NCI-H128 (cell line): ENCODE measurements at regions not wholly inside any gene's neighbourhood (a gene's known extent, or its start where the extent isn't known, plus 50 kb on each side); places are given as distances from the start of the nearest gene placed in this dataset.
"Not testable (repeated sequence)": the region's sequence is repeated elsewhere in the genome, so short reads cannot be mapped to it uniquely, and the experiment has no call there.

Experiments used
- DNase-seq: peaks from one replicate; lab custom pipeline; 2025; ENCODE audit not compliant: unreplicated experiment; lab: John Stamatoyannopoulos, UW

- DNase-seq: not testable (repeated sequence)
These were observed 125.8 kb downstream of the PRL start for GRCh38 chr6:22171006-22171405.

DNA sequence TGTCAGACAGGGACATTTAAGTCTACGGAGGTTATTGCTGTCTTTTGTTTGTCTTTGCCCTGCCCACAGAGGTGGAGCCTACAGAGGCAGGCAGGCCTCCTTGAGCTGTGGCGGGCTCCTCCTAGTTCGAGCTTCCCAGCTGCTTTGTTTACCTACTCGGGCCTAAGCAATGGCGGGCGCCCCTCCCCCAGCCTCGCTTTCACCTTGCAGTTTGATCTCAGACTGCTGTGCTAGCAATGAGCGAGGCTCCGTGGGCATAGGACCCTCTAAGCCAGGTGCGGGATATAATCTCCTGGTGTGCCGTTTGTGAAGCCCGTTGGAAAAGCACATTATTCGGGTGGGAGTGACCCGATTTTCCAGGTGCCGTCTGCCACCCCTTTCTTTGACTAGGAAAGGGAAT lies 125.0 kb downstream of the PRL start:
- not testable (repeated sequence) for DNase-seq

GRCh38 chr6:22173311-22173710 lies 123.5 kb downstream of the PRL start:
- DNase-seq: no peak

GRCh38 chr6:22180250-22180649 lies 116.6 kb downstream of the PRL start:
- DNase-seq: not testable (repeated sequence)

DNA sequence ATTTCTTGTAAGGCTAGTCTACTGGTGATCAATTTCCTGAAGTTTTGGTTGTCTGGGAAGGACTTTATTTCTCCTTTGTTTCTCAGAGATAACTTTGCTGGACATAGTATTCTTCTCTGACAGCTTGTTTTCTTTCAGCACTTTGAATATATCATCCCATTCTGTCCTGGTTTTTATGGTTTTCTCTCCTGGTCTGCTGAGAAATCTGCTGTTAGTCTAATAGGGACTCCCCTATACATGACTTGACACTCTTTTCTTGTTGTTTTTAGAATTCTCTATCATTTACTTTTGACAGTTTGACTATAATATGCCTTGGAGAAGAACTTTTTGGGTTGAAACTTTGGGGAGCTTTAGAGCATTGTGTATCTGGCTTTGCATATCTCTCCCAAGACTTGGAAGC lies 112.5 kb downstream of the PRL start:
- no peak for DNase-seq

DNA sequence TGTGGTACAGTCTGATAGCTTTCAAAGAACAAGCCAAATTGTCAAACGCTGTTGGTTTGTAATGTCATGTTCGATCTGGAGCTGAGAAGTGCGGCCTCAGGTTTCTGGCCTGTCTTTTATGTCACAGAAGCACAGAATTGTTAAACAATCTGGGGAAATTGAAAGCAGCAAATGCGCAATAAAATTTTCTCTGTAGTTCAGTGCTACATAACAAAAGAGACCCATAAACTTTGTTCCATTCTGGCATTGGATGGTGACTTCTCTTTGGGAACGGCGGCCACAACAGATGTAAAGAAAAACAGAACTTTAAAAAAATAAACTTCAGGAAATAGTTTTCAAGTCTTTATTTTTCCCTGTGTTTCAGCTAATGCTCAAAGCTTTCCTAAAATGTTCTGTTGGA lies 106.9 kb downstream of the PRL start:
- DNase-seq: no peak

GRCh38 chr6:22194188-22194921 lies 102.5 kb downstream of the PRL start:
- DNase-seq: no peak

GRCh38 chr6:22199771-22200170 lies 97.1 kb downstream of the PRL start:
- DNase-seq: no peak

GRCh38 chr6:22204153-22204552 lies 92.7 kb downstream of the PRL start:
- no peak for DNase-seq

DNA sequence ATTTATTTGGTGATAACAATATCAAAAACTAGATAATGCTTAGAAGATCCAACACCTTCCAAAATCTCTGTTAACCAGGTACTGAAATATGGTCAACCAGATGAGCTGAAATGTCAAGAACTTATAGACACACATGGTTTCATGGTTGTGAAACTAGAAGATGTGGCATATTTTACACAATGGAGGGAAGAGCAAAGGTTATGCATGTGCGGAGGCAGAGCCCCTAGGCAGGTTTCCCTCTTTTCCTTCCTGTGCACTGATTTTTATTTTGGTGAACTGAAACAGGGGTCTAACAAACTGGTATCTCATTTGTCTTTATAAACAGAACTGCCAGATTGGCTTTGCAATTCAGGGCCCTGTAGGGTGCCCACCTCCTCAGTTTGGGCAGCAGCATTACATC lies 91.6 kb downstream of the PRL start:
- DNase-seq: no peak

- no peak for DNase-seq
These were observed 90.7 kb downstream of the PRL start for GRCh38 chr6:22206106-22206505.

DNA sequence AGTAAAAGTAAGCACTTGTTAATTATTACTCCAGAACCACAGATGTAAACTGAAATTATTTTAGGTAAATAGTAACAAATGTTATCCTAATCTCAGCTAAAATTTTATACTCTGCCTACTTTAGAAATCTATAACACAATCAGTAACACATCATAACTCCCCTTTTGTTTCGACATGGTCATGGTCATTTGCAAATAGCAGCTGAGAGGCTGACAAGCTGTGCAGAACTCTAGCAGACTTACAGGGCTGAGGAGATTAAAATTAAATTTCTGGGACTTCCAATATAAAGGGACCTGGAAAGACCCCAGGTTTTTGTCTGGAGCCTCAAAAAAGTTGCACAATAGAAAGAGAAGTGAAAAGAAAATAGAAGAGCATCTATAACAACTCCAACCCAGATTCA lies 88.8 kb downstream of the PRL start:
- no peak for DNase-seq

DNA sequence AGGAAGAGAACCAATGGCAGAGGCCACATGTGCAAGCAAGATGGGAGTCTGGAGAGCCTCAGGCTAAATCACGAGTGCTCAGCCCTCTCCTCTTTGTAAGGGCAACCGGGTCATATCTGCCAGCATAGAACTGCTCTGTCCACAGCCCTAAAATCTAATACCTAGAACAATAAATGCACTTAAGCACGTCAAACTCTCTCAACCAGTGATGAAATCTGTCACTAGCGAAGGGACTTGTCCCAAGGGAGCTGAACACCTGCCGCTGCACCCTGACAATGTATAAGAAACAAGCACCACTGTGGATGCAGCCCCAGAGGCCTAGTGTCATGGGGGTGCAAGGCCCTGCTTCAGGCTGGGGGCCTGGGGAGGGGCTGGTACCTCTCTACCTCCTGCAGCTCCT lies 82.5 kb downstream of the PRL start:
- no peak for DNase-seq

- not testable (repeated sequence) for DNase-seq
These were observed 81.4 kb downstream of the PRL start for GRCh38 chr6:22215474-22215873.

DNA sequence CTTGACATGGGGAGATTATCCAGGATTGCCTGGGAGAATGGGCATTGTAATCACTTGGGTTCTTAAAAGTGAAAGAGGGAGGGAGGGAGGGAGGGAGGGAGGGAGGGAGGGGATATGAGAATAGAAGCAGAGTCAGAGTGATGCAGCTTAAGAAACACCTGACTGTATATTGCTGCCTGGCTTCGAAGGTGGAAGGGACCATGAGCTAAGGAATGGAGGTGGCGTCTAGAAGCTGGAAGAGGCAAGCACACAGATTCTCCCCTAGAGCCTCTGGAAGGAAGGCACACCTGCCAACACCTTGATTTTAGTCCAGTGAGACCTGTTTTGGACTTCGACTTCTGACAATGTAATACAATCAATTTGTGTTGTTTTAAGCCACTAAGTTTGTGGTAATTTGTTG lies 78.4 kb downstream of the PRL start:
- no peak for DNase-seq

- DNase-seq: no peak
These were observed 76.9 kb downstream of the PRL start for GRCh38 chr6:22219925-22220324.

- DNase-seq: no peak
These were observed 75.6 kb downstream of the PRL start for GRCh38 chr6:22221211-22221610.

DNA sequence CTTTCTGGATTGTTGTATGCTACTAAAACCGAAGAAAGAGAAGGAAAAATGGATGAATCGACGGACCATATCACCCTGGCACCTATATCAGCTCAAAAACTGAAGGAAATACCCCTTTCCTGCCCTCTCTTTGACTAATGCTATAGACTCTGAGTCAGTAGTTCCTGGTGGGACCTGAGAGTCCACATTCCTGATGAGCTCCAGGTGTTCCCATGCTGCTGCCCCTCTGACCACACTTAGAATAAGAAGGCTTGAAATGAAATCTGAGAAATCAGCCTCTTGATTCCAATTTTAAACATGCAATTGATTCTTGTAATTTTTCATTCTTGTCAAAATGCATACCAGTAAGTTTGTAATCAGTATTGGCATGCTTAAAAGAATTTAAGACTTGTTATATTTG lies 75.2 kb downstream of the PRL start:
- DNase-seq: no peak

GRCh38 chr6:22222469-22222868 lies 74.4 kb downstream of the PRL start:
- DNase-seq: no peak

DNA sequence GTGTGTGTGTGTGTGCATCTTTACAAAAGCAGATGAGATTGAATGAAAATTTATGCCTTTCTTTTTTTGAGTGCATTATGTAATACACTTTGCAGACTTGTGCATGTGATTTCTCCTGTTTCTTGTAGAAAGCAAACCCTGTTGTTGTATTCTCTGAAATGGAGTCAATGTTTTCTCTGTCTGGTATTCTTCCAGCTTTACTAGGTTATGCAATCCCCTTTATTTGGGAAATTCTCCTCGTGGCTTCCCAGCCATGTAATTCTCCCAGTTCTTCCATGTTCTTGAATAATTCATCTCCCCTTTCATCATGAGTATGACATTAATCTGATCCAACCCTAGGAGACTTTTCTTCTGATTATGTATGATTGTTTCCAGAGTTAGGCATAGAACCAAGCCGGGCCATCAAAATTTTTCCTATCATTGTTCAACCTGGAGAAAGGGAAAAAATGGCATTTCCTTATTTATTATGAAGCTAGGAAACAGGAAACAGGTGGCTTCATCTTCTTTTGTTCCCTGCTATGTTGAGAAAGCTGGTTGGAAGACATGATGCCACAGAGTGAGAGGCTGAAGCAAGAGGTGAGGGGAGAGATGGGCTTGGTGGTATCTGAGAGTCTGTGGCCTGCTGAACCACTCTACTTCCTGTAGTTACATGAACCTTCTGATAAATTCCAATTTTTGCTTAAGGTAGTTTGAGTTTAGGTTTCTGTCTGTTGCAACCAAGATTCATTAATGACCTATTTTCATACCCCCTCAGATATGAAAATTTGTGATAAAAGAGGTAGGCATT lies 68.8 kb downstream of the PRL start:
- DNase-seq: no peak

DNA sequence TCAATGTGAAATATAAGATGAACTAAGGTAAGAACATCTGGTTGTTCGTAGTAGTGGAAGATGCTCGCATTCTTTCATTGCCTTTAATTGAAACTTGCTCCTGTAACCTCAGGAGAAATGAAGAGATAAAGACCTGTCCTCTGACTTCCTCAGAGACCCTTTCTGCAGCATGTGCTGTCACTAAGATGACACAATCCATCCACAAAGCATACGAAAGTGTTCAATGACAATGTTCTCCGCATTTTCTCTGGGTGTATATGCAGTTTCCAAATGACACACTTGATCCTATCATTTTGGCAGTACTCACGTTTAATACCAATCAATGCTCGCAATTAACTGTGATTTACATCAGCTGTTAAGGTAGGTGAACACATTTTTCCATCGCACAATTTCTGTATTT lies 65.8 kb downstream of the PRL start:
- DNase-seq: no peak

DNA sequence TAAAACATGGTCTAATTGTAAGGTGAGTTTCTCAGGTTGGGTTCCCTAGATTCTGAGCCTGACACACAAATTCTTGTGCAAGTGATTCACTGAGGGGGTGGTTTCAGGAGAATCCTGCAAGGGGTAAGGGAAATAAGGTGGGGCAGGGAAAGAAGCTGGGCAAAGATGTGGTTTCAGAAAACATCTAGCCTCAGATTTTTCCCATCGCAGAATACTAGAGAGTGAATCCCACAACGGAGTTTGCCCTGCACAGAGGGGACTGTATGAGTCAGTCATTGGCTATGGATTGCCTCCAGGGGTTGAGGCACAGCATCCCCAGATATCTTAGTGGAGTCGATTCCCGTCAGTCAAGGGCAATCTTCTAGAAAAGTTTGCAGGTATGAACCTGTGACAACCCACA lies 65.2 kb downstream of the PRL start:
- DNase-seq: no peak
